ENCODE measurements at regions not wholly inside any gene's neighbourhood (a gene's known extent, or its start where the extent isn't known, plus 50 kb on each side); places are given as distances from the start of the nearest gene placed in this dataset.

- DNase-seq: no peak
Measured at GRCh38 chr14:87497301-87497700, 495.7 kb downstream of the GALC start.

GRCh38 chr14:87494010-87494409, 499.0 kb downstream of the GALC start:
- no peak for DNase-seq

GRCh38 chr14:87492561-87492960, 500.4 kb downstream of the GALC start:
- DNase-seq: no peak

GRCh38 chr14:87491816-87492215, 501.2 kb downstream of the GALC start:
- DNase-seq: no peak

GRCh38 chr14:87489196-87489819, 503.7 kb downstream of the GALC start:
- DNase-seq: no peak

GRCh38 chr14:87483271-87484260, 509.4 kb downstream of the GALC start:
- no peak for DNase-seq

GRCh38 chr14:87468531-87468930, 524.5 kb downstream of the GALC start:
- DNase-seq: no peak

- DNase-seq: no peak
Measured at GRCh38 chr14:87467578-87467977, 525.4 kb downstream of the GALC start.

GRCh38 chr14:87465770-87466169, 527.2 kb downstream of the GALC start:
- no peak for DNase-seq

GRCh38 chr14:87461704-87462103, 531.3 kb downstream of the GALC start:
- peak; percentile 4 for DNase-seq

- DNase-seq: no peak
Measured at GRCh38 chr14:87457720-87458119, 535.3 kb downstream of the GALC start.

- no peak for DNase-seq
Measured at GRCh38 chr14:87450193-87450592, 542.8 kb downstream of the GALC start.

- DNase-seq: no peak
Measured at GRCh38 chr14:87449016-87449415, 544.0 kb downstream of the GALC start.

- DNase-seq: no peak
Measured at GRCh38 chr14:87443787-87444186, 549.2 kb downstream of the GALC start.

GRCh38 chr14:87443039-87443438, 549.9 kb downstream of the GALC start:
- DNase-seq: no peak

GRCh38 chr14:87437158-87437557, 555.8 kb downstream of the GALC start:
- no peak for DNase-seq

GRCh38 chr14:87434680-87435079, 558.3 kb downstream of the GALC start:
- no peak for DNase-seq

GRCh38 chr14:87434011-87434410, 559.0 kb downstream of the GALC start:
- DNase-seq: no peak

GRCh38 chr14:87432698-87433097, 560.3 kb downstream of the GALC start:
- DNase-seq: no peak

- DNase-seq: no peak
Measured at GRCh38 chr14:87430810-87431209, 562.2 kb downstream of the GALC start.

- DNase-seq: no peak
Measured at GRCh38 chr14:87430214-87430613, 562.8 kb downstream of the GALC start.

- no peak for DNase-seq
Measured at GRCh38 chr14:87419925-87420324, 573.1 kb downstream of the GALC start.

GRCh38 chr14:87411370-87411769, 581.6 kb downstream of the GALC start:
- DNase-seq: no peak

- DNase-seq: no peak
Measured at GRCh38 chr14:87409393-87409792, 583.6 kb downstream of the GALC start.
